Hepatocyte (in vitro differentiated cells): ENCODE measurements at regions not wholly inside any gene's neighbourhood (a gene's known extent, or its start where the extent isn't known, plus 50 kb on each side); places are given as distances from the start of the nearest gene placed in this dataset.

Experiments used
- EZH2phosphoT487 ChIP-seq: fragments of 200-600 bp; sonication (generic); IDR thresholded peaks from one replicate; pipeline ENCODE4 v1.6.1; 2018; ENCODE audit warnings: antibody characterized with exemption, mild to moderate bottlenecking, low read depth, moderate library complexity; ENCODE audit not compliant: unreplicated experiment, severe bottlenecking
- TF ChIP-seq, protein P1 (sequence below): fragments of 200-600 bp; sonication (generic); IDR thresholded peaks from 2 replicates; pipeline ENCODE4 v1.5.1; 2016; ENCODE audit warnings: antibody characterized with exemption, mild to moderate bottlenecking; ENCODE audit not compliant: poor library complexity

DNA sequence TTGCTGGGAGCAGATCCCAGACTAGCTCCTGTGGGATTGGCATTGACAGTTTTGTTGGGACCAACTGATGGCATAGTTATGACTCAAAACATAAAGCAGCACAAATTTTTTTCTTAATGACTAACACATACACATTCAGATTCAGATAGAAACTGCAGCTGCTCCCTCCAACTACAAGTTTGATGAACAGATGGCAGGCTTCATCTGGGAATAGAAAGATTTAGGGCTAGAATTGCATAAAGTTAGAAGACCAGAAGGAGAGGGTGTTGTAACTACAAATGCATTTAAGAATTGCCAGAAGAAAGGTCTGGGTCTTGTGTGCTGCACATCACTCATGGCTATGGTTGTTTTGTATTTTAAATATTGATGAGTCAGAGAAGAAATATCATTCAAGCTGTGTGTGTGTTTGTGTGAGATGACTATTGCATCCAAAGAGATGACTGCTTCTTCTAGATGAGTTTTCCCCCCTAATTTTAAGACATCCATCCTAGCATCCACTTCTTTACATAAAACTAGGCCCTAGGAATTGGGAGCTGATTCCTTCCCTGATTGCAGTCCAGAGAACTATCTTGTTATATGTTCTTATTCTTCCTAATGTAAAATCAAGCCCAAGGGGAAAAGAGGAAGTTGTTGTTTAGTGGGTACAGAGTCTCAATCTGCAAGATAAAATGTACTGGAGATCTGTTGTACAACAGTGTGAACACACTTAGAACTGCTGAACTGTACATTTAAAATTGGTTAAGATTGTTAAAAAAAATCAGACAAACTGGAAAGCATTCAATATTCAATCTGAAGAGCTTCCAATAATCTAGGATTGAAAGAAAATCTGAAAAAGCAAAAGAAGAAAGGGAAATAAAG is 175.1 kb downstream of the PARM1 start:
- TF ChIP-seq, protein P1, sequence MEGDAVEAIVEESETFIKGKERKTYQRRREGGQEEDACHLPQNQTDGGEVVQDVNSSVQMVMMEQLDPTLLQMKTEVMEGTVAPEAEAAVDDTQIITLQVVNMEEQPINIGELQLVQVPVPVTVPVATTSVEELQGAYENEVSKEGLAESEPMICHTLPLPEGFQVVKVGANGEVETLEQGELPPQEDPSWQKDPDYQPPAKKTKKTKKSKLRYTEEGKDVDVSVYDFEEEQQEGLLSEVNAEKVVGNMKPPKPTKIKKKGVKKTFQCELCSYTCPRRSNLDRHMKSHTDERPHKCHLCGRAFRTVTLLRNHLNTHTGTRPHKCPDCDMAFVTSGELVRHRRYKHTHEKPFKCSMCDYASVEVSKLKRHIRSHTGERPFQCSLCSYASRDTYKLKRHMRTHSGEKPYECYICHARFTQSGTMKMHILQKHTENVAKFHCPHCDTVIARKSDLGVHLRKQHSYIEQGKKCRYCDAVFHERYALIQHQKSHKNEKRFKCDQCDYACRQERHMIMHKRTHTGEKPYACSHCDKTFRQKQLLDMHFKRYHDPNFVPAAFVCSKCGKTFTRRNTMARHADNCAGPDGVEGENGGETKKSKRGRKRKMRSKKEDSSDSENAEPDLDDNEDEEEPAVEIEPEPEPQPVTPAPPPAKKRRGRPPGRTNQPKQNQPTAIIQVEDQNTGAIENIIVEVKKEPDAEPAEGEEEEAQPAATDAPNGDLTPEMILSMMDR: no peak
- no peak for TF ChIP-seq EZH2phosphoT487
